Stomach smooth muscle (tissue), 2 donors: ENCODE measurements at regions not wholly inside any gene's neighbourhood (a gene's known extent, or its start where the extent isn't known, plus 50 kb on each side); places are given as distances from the start of the nearest gene placed in this dataset.

ENCODE experiments used
- H3K27ac ChIP-seq: one replicate; pipeline ENCODE4 v1.7.0; 2013; ENCODE audit warnings: mild to moderate bottlenecking, low read length, inconsistent platforms
- H3K27me3 ChIP-seq, 2 donors: one replicate each; pipeline ENCODE4 v1.7.0; 2013; ENCODE audit warnings: low read length in 2 of 2; ENCODE audit not compliant: insufficient read depth in 2 of 2, control insufficient read depth in 1 of 2
- H3K36me3 ChIP-seq, 2 donors: one replicate each; pipeline ENCODE4 v1.7.0; 2013; ENCODE audit warnings: low read length in 2 of 2; ENCODE audit not compliant: control insufficient read depth in 2 of 2, insufficient read depth in 2 of 2
- H3K4me1 ChIP-seq: one replicate; pipeline ENCODE4 v1.7.0; 2013; ENCODE audit warnings: low read length; ENCODE audit not compliant: control insufficient read depth, insufficient read depth
- H3K4me3 ChIP-seq, 2 donors: one replicate each; pipeline ENCODE4 v1.7.0; 2013; ENCODE audit warnings: low read length in 2 of 2
- H3K9ac ChIP-seq, 2 donors: one replicate each; pipeline ENCODE4 v1.7.0; 2013; ENCODE audit warnings: low read length in 2 of 2, mild to moderate bottlenecking in 1 of 2
- H3K9me3 ChIP-seq, 2 donors: one replicate each; pipeline ENCODE4 v1.7.0; 2013; ENCODE audit warnings: low read length in 2 of 2; ENCODE audit not compliant: control insufficient read depth in 2 of 2
- donor health status: healthy.
- donor health status: Pancreatic carcinoma.

DNA sequence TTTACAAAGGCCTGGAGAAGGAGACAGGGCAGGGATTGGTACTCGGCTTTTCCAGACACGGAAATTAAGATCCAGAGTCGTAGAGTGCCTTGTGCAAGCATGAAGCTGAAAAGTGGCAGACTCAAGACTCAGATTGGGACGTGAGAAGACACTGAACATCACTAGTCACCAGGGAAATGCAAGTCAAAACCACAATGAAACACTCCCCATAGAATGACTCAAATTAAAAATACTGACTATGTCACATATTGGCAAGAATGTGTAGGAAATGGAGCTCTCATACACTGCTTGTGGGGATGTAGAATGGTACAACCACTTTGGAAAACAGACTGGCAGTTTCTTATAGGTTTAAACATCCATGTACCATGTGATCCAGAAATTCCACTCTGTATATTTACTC, 472.0 kb downstream of the RPS24 start:
- Histone ChIP-seq H3K4me3 (no peak overlapping the region), H3K27me3 (no peaks in the 10 kb centered on the region), H3K9ac (no peak overlapping the region), H3K9me3 (peaks cover 0 to 2% of the 10 kb centered on the region in 2 donors), H3K36me3 (no peaks in the 10 kb centered on the region), H3K4me1 (peaks cover 42% of the 10 kb centered on the region), H3K27ac (no peak overlapping the region)

DNA sequence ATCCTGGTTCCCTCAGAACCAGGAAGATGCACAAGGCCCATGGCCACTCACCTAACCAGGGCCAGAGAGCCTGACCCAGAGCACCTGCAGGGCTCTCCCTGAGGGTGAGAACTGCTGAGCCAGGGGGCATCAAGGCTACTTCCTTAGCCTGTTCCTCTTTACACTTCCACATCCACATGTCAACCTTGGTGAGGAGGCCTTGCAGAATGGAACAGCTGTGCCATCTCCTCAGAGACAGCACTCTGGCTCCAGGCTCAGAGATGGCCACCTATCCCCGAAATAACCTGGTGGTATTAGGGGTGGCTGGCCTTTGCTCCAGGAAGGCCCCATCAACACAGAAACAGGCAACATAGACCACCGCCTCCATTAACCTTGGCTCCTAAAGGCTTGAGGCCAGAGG, 473.0 kb downstream of the RPS24 start:
- Histone ChIP-seq H3K27me3 (no peaks in the 10 kb centered on the region), H3K9me3 (peaks cover 0 to 2% of the 10 kb centered on the region in 2 donors), H3K36me3 (no peaks in the 10 kb centered on the region), H3K27ac (peak overlapping the region; percentile 89), H3K4me3 (no peak overlapping the region), H3K9ac (no peak overlapping the region), H3K4me1 (peaks cover 51% of the 10 kb centered on the region)

DNA sequence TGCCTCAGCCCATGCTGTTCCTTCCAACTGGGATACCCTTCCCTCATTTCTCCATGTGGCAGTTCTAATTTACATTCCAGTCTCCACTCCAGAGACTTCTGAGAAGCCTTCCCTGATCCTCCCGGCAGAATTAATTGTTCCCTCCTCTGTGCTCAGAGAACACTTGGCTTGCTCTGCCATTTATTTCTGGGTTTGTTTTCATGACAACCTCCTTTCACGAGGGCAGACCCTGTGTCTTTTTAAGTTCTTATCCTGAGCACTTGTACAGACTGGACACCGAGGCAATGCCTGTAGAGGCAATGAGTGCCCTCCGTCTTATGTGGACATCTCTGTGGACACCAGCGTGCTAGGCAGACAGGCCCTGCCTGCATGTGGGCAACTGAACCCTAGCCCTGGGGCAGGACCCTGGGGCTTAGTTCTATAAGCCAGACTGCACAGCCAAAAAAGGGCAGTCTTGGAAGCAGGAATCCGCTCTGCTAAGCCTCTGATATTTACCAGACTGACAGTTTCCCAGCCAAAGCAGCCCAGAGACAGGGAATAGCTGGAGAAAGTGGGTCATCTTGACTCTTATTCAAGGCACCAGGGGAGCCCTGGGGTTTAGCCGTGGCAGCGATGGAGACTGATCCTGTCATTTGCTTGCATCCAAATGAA, 474.0 kb downstream of the RPS24 start:
- Histone ChIP-seq H3K27ac (peak overlapping the region; percentile 89), H3K36me3 (no peaks in the 10 kb centered on the region), H3K4me1 (peaks cover 61% of the 10 kb centered on the region), H3K27me3 (no peaks in the 10 kb centered on the region), H3K9ac (no peak overlapping the region), H3K4me3 (peak overlapping the region in 1 of 2 donors; percentile 47), H3K9me3 (peaks cover 0 to 2% of the 10 kb centered on the region in 2 donors)

DNA sequence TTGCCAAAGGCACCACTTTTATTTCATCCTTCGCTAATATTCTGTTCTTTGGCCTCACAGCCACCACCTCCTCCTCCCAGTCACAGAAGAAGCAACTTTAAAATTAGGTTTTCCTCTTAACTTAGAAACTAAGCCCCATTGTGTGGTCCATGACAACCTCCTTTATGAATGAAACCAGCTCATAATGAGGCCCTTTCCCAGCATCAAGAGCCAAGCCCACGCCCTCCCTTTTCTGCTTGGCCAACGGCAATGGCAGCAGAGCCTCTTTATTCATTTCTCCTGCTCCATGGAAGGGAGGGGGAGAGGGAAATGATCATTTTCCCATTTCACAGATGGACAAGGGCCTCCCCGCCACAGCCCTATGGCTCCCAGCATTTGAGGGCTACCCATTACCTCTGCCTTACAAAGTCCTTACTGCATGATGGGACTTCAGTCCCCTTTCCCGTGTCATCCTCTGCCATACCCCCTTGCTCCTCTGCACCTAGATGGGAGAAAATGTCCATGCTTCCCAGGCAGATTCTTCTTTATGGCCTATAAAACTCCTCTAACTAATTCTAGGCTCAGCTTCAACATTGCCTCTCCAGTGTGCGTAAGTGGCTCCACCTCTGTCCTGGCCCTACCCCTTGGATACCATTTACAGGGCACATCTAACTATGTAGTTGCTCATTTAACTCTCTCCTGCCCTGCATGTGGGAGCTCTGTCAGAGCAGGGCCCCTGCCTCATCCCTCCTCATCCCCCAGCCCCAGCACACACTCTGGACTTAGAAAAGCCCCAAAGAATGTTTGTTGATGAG, 475.5 kb downstream of the RPS24 start:
- Histone ChIP-seq H3K4me1 (peaks cover 65% of the 10 kb centered on the region), H3K9ac (no peak overlapping the region), H3K27me3 (no peaks in the 10 kb centered on the region), H3K36me3 (no peaks in the 10 kb centered on the region), H3K27ac (peak overlapping the region; percentile 66), H3K9me3 (peaks cover 0 to 2% of the 10 kb centered on the region in 2 donors), H3K4me3 (no peak overlapping the region)

DNA sequence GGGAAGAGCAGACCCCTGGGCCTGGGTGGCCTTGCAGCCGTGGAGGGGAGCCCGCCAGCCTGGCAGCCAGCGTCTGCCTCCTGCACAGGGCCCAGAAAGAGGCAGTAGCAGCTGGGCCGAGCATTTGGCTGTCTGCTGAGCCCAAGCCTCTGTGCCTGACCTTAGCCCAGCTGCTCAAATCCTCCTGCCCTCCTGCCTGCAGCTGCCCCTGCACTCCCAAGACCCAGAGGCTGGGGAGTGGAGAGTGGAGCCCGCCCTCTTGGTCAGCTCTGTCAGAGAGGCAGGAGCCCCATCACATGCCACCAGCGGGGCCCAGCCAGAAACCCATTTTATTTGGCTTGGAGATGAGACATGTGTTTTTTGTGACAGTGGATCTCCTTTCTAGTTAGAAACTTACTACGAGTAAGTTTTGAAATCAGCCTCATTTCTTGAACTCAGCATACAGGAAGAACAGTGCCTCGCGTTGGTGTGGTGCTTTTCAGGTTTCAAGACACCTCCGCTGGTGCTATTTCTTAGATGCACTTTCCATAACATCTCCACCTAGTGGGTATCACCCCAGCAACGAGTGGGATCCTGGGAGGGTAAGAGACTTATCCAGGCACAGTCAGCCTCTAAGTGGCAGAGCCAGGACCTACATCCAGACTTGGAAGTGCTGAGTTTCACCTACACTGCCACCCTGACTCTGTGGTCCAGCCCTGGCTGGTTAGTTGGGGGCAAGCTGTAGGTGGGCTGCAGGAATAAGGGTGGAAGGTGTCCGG, 477.1 kb downstream of the RPS24 start:
- H3K9ac ChIP-seq: peak overlapping the region in 1 of 2 donors; percentile 13
- H3K4me1 ChIP-seq: peaks cover 80% of the 10 kb centered on the region
- H3K4me3 ChIP-seq: no peak overlapping the region
- no peaks in the 10 kb centered on the region for H3K36me3 ChIP-seq
- H3K9me3 ChIP-seq: peaks cover 0 to 2% of the 10 kb centered on the region in 2 donors
- peak overlapping the region; percentile 66 for H3K27ac ChIP-seq
- H3K27me3 ChIP-seq: no peaks in the 10 kb centered on the region

DNA sequence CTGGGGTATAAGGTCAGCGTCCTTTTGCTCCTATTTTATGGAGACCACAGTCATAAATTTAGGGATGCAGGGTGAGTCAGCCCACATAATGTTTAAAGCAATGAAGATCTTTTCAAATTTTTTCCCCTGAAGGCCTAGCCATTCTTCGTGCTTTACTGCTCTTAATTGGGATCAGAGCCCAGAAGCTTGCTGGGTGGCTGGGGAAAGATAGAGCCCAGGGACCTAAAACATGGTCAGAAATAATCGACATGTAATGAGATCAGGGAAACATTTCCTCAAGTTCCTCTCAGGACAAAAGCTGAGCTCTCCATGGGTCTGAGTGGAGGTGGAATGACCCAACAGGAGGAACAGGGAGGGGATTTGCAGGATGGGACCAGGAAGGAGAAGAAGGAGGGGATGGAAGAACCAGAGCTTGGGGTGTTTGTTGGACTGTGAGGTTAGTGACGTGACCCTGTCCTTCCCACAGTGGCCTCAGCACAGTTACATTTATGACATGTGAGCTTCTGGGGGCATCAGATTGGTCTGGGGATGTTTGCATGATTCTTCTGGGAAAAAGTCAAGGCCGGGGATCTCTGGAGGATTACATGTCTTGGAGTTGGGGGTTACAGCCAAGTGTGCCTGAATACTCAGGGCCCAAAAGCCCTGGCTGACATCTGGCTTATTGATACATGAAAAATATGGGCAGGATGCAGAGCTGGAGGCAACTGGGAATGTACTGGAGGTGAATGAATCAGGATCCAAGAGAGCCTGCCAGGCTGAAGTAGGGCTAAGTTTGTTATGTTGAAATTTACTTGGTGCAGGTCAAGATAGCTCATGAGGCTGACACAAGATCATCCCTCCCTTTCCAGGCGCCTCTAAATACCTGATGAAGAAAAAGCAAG, 477.9 kb downstream of the RPS24 start:
- H3K4me1 ChIP-seq: peaks cover 86% of the 10 kb centered on the region
- no peaks in the 10 kb centered on the region for H3K27me3 ChIP-seq
- H3K36me3 ChIP-seq: no peaks in the 10 kb centered on the region
- no peak overlapping the region for H3K4me3 ChIP-seq
- peak overlapping the region; percentile 66 for H3K27ac ChIP-seq
- peaks cover 0 to 2% of the 10 kb centered on the region in 2 donors for H3K9me3 ChIP-seq
- H3K9ac ChIP-seq: no peak overlapping the region

DNA sequence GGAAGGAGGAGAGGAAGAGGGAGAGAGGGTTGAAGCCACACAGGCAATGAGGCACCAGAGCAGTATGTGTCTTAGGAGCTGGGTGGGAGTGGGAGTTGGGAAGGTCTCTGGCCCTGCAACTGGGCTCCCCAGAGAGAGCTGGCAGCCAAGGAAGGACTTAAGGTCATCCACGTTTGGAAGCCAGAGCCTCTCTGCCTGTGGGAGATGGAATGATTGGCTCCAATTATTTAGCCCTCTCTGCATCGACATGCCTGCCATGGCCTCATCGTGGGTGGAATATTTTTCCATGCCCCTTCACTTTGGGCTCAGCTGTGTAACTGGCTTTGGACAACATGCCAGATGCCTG, 478.5 kb downstream of the RPS24 start:
- no peak overlapping the region for H3K9ac ChIP-seq
- no peak overlapping the region for H3K4me3 ChIP-seq
- H3K27me3 ChIP-seq: no peaks in the 10 kb centered on the region
- H3K36me3 ChIP-seq: no peaks in the 10 kb centered on the region
- H3K9me3 ChIP-seq: no peaks in the 10 kb centered on the region
- H3K27ac ChIP-seq: peak overlapping the region; percentile 66
- H3K4me1 ChIP-seq: peaks cover 85% of the 10 kb centered on the region

DNA sequence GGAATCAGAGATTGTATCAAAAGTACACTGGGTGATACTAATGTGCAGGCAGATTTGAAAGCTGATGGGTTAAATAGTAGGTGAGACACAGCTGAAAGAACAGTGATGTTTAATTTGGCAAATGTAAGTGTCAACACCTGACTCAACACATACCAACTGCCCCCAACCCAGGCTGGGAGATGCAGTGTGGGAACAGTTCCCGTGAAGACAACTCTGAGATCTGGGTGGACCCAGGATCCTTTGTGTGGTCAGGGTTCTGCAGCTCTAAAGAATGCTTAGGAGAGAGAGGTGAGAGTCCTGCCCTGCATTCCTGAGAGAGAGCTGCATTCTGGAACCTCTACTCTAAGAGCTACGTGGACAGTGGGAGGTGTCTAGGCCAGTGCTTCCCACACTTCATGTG, 479.7 kb downstream of the RPS24 start:
- H3K27ac ChIP-seq: no peak overlapping the region
- no peak overlapping the region for H3K9ac ChIP-seq
- peaks cover 74% of the 10 kb centered on the region for H3K4me1 ChIP-seq
- no peaks in the 10 kb centered on the region for H3K36me3 ChIP-seq
- no peaks in the 10 kb centered on the region for H3K9me3 ChIP-seq
- no peaks in the 10 kb centered on the region for H3K27me3 ChIP-seq
- H3K4me3 ChIP-seq: no peak overlapping the region

DNA sequence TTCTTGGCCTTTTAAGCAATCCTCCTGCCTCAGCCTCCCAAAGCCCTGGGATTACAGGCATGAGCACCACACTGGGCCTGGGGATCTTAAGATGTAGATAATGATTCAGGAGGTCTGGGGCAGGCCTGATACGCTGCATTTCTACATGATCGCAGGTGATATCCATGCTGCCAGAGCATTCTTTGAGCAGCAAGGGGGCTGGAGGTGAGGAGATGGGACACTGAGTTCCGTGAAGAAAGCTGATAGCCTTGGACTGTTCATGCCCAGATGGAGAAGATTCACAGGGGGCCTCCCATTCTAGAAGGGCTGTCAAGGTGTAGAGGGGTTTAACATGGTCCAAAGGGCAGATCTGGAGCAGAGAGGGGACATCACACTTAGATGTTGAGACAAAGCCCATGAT, 480.3 kb downstream of the RPS24 start:
- Histone ChIP-seq H3K9ac (no peak overlapping the region), H3K27ac (no peak overlapping the region), H3K36me3 (no peaks in the 10 kb centered on the region), H3K9me3 (no peaks in the 10 kb centered on the region), H3K4me3 (no peak overlapping the region), H3K27me3 (no peaks in the 10 kb centered on the region), H3K4me1 (peaks cover 68% of the 10 kb centered on the region)

DNA sequence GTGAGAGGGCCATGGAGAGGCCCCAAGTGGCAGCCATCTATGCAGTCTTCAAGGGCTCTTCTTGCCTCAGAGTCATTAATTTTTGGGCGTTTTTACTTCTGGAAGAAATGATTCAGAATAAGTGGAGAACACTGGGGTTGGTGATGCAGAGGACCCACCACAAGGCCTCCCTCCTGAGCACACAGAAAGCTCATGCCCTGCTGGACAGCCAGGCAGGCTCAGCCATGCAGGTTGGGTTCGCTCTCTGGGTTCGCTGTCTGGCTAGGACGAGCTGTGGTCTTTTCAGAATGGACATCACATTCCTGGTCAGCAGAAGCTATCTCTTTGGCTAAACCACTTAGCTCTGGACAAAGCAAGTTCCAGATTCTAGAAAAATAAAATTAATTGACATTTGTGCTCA, 480.8 kb downstream of the RPS24 start:
- H3K4me1 ChIP-seq: peaks cover 63% of the 10 kb centered on the region

More for the DNA sequence above, 480.8 kb downstream of the RPS24 start:
- Histone ChIP-seq H3K27me3 (no peaks in the 10 kb centered on the region), H3K27ac (peak overlapping the region; percentile 55), H3K4me3 (peak overlapping the region in 1 of 2 donors; percentile 22), H3K36me3 (no peaks in the 10 kb centered on the region), H3K9me3 (no peaks in the 10 kb centered on the region), H3K9ac (no peak overlapping the region)
